ENCODE measurements at regions not wholly inside any gene's neighbourhood (a gene's known extent, or its start where the extent isn't known, plus 50 kb on each side); places are given as distances from the start of the nearest gene placed in this dataset.

DNA sequence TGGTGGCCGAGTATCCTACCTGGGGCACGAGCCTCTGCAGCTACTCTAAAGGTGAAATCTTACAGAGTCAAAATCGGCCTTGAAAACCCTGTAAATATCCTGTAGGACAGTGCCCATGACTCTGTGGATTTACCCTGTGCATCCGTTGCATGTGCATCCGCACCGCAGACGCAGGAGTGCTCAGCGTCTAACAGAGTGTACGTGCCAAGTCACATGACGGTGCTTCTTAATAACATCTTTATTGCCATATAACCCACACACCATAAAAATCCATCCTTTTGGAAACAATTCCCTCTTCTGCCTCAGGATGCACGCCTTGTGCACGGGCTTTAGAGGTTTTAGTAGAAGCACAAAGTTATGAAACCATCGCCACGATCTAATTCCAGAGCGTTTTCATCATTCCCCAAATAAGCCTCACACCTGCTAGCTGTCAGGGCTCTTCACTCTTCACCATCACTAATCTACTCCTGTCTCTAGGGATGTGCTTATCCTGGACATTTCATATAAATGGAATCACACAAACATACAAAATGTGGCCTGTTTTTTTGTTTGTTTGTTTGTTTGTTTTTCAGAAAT is 384.5 kb upstream of the SULF2 start:
- Mint-ChIP-seq H3K9me3 (no peaks in the 10 kb centered on the region), H3K27ac (no peak overlapping the region), H3K4me1 (ENCODE audit: low read depth) (no peaks in the 10 kb centered on the region), H3K27me3 (ENCODE audit: low read depth) (no peaks in the 10 kb centered on the region), H3K36me3 (ENCODE audit: low read depth) (no peaks in the 10 kb centered on the region), H3K4me3 (ENCODE audit: low read depth) (no peak overlapping the region)
- intact Hi-C loops (cut with micrococcal nuclease): no loop called here
- no peak for DNase-seq (ENCODE audit: low spot score)

DNA sequence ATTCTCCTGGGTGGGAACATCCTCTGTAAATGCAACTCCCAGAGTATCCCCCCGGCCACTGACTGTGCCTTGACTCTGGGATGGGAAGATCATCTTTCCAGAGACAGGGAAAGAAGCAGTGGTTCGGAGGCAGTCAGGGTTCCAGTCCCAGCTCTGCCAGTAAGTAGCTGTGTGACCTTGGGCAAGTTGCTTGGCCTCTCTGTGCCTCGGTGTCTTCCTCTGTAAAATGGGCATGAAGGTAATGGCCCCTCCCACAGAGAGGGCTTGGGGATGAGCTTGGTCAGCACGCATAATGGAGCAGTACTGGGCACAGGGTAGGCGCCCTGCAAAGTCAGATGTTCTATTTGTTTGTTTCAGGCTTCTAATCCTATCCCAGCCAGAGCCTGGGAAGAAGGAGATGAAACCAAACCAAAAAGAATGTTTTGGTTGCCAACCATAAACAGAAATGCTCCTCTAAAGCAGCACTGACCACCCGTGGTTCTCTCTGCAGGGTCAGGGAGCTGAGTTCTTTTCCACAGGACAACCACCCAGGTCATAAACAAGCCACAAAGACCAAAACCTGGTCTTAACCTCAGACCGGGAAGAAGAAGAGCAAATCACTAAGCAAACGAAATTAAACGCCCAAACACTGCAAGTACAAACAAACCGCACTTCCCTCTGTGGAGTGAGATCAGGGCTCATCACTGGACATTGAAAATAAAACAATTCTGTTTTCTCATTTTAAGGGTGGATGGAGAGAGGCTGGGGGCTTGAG is 381.0 kb upstream of the SULF2 start:
- no peaks in the 10 kb centered on the region for H3K4me1 Mint-ChIP-seq (ENCODE audit: low read depth)
- DNase-seq (ENCODE audit: low spot score): no peak
- no peak overlapping the region for H3K27ac Mint-ChIP-seq
- H3K36me3 Mint-ChIP-seq (ENCODE audit: low read depth): no peaks in the 10 kb centered on the region
- intact Hi-C loops (cut with micrococcal nuclease): no loop called here
- H3K4me3 Mint-ChIP-seq (ENCODE audit: low read depth): no peak overlapping the region
- no peaks in the 10 kb centered on the region for H3K27me3 Mint-ChIP-seq (ENCODE audit: low read depth)
- H3K9me3 Mint-ChIP-seq: no peaks in the 10 kb centered on the region

DNA sequence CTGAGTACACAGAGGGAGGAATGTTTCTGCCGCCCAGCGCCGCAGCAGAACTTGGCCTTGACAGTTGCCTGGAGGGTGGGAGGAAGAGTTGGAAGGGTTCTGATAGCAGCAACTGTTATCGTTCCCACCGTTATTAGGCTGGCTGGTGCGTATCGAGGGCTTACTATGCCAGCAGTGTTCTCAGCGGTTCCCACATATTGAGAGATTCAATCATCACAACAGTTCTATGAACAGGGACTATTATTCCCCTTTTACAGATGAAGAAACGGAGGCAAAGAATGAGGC is 380.1 kb upstream of the SULF2 start:
- no peaks in the 10 kb centered on the region for H3K4me1 Mint-ChIP-seq (ENCODE audit: low read depth)
- intact Hi-C loops (cut with micrococcal nuclease): no loop called here
- no peaks in the 10 kb centered on the region for H3K36me3 Mint-ChIP-seq (ENCODE audit: low read depth)
- no peaks in the 10 kb centered on the region for H3K9me3 Mint-ChIP-seq
- no peak for DNase-seq (ENCODE audit: low spot score)
- no peak overlapping the region for H3K27ac Mint-ChIP-seq
- no peak overlapping the region for H3K4me3 Mint-ChIP-seq (ENCODE audit: low read depth)
- H3K27me3 Mint-ChIP-seq (ENCODE audit: low read depth): no peaks in the 10 kb centered on the region

DNA sequence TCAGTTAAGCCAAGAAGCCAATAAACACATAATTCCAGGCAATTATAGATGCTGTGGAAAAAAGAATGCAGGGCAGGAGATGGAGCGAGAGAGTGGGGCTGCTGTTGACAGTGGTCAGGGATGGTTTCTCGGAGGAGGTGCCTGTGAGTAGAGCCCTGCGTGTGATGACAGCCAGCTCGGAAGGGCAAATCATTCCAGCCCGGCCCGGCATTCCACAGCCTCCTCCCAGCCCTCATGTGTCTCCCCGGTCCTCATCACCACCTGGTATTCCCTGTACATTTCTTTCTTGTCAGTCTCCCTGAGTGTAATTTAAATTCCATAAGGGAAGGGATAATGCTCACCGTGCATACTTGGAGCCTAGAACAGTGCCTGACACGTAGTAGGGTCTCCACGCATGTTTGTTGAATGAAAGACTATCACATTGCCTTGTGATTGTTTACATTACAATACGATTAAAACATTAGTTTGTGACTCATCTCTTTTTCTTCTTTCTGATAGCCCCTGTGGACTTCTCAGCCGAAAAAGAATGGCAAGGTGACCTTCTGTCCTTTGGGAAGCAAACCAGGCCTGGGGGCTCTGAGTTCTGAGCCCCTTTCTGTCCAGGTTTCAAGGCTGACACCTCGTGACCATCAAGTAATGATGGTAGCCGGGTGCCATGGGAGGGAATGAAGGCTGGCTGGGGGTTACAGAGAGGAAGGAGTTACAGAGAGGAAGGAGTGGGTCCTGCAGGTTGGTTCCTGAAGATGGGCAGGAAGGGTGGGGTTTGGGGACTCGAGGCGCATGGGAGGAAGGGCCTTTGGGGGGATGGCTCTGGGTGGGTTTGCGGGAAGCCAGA is 379.5 kb upstream of the SULF2 start:
- no peaks in the 10 kb centered on the region for H3K9me3 Mint-ChIP-seq
- no peak overlapping the region for H3K4me3 Mint-ChIP-seq (ENCODE audit: low read depth)
- no peak overlapping the region for H3K27ac Mint-ChIP-seq
- DNase-seq (ENCODE audit: low spot score): no peak
- H3K27me3 Mint-ChIP-seq (ENCODE audit: low read depth): no peaks in the 10 kb centered on the region
- no peaks in the 10 kb centered on the region for H3K4me1 Mint-ChIP-seq (ENCODE audit: low read depth)
- no peaks in the 10 kb centered on the region for H3K36me3 Mint-ChIP-seq (ENCODE audit: low read depth)
- intact Hi-C loops (cut with micrococcal nuclease): no loop called here

DNA sequence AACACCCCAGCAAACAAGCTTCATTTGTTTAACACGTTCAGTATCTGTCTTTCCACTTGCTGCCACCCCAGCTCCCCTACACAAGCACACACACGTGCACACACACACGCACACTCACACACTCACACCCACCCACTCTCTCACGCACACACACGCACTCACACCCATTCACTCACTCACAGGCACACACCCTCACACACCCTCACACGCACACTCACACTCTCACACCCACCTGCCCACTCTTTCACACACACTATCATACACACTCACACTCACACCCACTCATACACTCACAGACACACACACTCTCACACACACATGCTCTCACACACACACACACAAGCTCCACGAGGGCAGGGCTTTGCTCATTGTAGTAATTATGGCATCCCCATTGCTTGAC is 378.8 kb upstream of the SULF2 start:
- intact Hi-C loops (cut with micrococcal nuclease): no loop called here
- DNase-seq (ENCODE audit: low spot score): no peak
- Mint-ChIP-seq H3K9me3 (no peaks in the 10 kb centered on the region), H3K4me1 (ENCODE audit: low read depth) (no peaks in the 10 kb centered on the region), H3K36me3 (ENCODE audit: low read depth) (no peaks in the 10 kb centered on the region), H3K27me3 (ENCODE audit: low read depth) (no peaks in the 10 kb centered on the region), H3K4me3 (ENCODE audit: low read depth) (no peak overlapping the region), H3K27ac (no peak overlapping the region)

DNA sequence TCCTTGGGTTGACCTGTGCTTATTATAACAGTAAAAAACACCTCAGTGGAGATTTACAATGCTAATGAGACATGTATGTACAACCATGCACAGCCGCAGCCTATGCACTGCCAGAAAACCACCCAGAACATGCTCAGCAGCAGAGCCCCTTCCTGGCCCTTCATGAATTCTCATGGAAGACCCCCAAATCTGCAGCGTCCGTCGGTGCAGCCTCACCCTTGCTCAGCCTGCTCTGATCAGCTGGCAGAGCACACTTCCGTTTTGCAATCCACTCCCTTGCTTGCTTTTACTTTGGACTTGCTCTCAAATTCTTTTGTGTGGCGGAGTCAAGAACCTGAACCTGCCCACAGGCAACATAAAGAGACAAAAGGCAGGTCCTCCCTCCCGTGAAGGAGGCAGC is 378.2 kb upstream of the SULF2 start:
- H3K4me1 Mint-ChIP-seq (ENCODE audit: low read depth): no peaks in the 10 kb centered on the region
- no peaks in the 10 kb centered on the region for H3K9me3 Mint-ChIP-seq
- H3K27me3 Mint-ChIP-seq (ENCODE audit: low read depth): no peaks in the 10 kb centered on the region
- DNase-seq (ENCODE audit: low spot score): no peak
- H3K36me3 Mint-ChIP-seq (ENCODE audit: low read depth): no peaks in the 10 kb centered on the region
- intact Hi-C loops (cut with micrococcal nuclease): no loop called here
- no peak overlapping the region for H3K27ac Mint-ChIP-seq
- H3K4me3 Mint-ChIP-seq (ENCODE audit: low read depth): no peak overlapping the region

DNA sequence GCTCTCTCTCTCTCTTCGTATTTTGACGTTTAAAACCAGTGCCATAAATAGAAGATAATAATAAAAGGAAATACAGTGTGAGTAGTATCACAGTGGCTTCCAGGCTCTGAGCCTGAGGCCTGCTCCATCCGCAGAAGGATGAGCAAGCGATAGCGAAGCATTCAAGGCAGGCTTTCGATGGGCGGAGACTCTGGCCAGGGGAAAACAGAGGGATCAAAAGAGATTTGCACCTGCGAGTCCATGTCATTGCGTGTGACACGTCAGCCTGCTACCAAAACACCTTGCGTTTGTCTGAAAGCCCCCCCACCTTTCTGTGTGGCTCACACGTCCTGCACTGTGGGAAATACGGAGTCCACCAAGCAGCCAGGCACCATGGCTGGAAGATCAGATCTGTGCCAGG is 377.3 kb upstream of the SULF2 start:
- intact Hi-C loops (cut with micrococcal nuclease): no loop called here
- H3K4me1 Mint-ChIP-seq (ENCODE audit: low read depth): no peaks in the 10 kb centered on the region
- H3K27ac Mint-ChIP-seq: no peak overlapping the region
- no peak overlapping the region for H3K4me3 Mint-ChIP-seq (ENCODE audit: low read depth)
- no peak for DNase-seq (ENCODE audit: low spot score)
- no peaks in the 10 kb centered on the region for H3K9me3 Mint-ChIP-seq
- H3K36me3 Mint-ChIP-seq (ENCODE audit: low read depth): no peaks in the 10 kb centered on the region
- peaks cover 2% of the 10 kb centered on the region for H3K27me3 Mint-ChIP-seq (ENCODE audit: low read depth)

DNA sequence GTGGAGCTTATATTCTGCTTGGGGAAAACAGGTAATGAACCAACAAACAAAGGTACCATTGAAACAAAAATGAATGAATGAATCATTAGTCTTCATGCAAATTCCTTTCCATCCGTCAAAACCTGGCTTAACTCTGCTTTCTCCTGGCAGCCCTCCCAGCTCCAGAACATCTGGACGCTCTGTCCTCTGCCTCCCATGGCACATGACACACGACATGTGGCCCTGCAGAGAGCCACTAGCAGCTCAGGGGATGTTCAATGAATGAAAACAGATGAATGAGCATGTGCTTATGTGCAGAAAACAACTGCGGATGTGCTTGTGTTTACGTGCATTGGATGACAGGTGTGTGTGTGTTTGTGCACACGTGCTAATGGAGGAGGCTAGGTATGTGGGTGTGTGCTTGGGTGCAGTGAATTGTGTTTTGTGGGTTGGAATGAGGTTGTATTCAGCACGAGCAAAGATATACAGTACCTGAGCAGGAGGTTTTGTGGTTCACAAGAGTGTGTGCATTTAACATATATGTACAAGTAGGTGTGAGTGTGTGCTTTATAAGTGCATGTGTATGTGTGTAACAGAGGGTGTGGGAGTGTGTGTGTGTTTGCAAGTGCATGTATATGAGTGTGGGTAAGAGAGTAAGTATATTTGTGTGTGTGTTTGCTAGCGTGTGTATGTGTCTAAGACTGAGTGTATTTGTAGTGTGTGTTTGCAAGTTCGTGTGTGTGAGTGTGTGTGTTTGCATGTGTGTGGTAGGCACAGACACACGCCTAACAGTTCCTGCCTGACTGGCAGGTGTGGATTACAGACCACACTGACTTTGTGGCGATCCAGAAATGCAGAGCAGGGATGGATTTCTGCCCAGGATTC is 374.1 kb upstream of the SULF2 start:
- no peak overlapping the region for H3K4me3 Mint-ChIP-seq (ENCODE audit: low read depth)
- H3K9me3 Mint-ChIP-seq: no peaks in the 10 kb centered on the region
- H3K27me3 Mint-ChIP-seq (ENCODE audit: low read depth): peaks cover 3% of the 10 kb centered on the region
- H3K36me3 Mint-ChIP-seq (ENCODE audit: low read depth): no peaks in the 10 kb centered on the region
- no peak for DNase-seq (ENCODE audit: low spot score)
- no peak overlapping the region for H3K27ac Mint-ChIP-seq
- intact Hi-C loops (cut with micrococcal nuclease): no loop called here
- no peaks in the 10 kb centered on the region for H3K4me1 Mint-ChIP-seq (ENCODE audit: low read depth)

DNA sequence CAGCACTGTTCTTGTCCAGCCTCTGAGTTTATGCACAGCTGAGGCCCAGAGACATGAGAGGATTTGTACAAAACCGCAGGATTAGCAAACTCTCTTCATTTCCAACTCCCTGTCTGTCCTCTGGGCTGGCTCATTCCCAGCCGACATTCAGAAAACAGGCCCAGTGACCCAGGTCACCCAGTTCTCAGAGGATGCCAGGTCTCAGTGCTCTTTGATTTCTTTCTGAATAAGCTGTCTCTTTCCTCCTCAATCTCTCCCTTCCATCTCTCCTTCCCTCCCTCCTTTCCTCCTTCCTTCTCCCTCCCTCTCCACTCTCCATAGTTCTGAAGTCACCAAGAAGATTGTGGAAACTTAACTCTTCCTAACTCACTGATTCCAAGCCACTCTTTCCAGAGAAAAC is 372.7 kb upstream of the SULF2 start:
- no peaks in the 10 kb centered on the region for H3K4me1 Mint-ChIP-seq (ENCODE audit: low read depth)
- H3K27me3 Mint-ChIP-seq (ENCODE audit: low read depth): peaks cover 3% of the 10 kb centered on the region
- no peak overlapping the region for H3K4me3 Mint-ChIP-seq (ENCODE audit: low read depth)
- intact Hi-C loops (cut with micrococcal nuclease): no loop called here
- DNase-seq (ENCODE audit: low spot score): no peak
- no peaks in the 10 kb centered on the region for H3K9me3 Mint-ChIP-seq
- H3K27ac Mint-ChIP-seq: no peak overlapping the region
- H3K36me3 Mint-ChIP-seq (ENCODE audit: low read depth): no peaks in the 10 kb centered on the region

DNA sequence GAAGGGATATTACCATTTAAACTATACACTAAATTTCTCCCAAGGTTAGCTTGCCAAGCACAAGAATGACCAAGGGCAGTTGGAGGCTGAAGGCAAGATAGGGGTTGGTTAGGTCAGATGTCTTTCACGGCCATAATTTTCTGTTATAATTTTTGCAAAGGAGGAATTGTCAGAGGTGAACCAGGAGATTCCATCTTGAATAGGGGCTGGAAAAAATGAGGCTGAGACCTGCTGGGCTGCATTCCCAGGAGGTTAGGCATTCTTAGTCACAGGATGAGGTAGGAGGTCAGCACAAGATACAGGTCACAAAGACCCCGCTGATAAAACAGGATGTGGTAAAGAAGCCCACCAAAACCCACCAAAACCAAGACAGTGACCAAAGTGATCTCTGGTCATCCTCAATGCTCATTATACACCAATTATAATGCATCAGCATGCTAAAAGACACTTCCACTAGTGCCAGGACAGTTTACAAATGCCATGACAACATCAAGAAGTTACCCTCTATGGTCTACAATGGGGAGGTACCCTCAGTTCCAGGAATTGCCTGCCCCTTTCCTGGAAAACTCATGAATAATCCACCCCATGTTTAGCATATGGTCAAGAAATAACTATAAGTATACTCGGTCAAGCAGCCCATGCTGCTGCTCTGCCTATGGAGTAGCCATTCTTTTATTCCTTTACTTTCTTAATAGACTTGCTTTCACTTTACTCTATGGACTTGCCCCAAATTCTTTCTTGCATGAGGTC is 371.8 kb upstream of the SULF2 start:
- Mint-ChIP-seq H3K36me3 (ENCODE audit: low read depth) (no peaks in the 10 kb centered on the region), H3K4me1 (ENCODE audit: low read depth) (no peaks in the 10 kb centered on the region), H3K27me3 (ENCODE audit: low read depth) (peaks cover 3% of the 10 kb centered on the region), H3K4me3 (ENCODE audit: low read depth) (no peak overlapping the region), H3K27ac (no peak overlapping the region), H3K9me3 (no peaks in the 10 kb centered on the region)
- DNase-seq (ENCODE audit: low spot score): no peak
- intact Hi-C loops (cut with micrococcal nuclease): no loop called here

DNA sequence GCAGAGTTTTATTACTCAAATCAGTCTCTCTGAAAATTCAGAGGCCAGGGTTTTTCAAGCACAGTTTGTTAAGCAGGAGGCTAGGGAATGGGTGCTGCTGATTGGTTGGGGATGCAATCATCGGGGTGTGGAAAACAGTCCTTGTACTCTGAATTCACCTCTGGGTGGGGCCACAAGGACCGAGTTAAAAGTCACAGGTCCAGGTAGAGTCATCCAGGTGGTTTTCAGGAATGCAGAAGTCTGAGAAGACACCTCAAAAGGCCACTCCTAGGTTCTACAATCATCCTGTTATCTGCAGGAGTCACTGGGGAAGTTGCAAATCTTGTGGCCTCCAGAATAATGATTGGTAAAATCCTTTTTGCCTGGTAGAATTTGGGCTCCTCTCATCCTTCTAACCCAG is 371.2 kb upstream of the SULF2 start:
- intact Hi-C loops (cut with micrococcal nuclease): no loop called here
- Mint-ChIP-seq H3K9me3 (no peaks in the 10 kb centered on the region), H3K27ac (no peak overlapping the region), H3K4me1 (ENCODE audit: low read depth) (no peaks in the 10 kb centered on the region), H3K4me3 (ENCODE audit: low read depth) (no peak overlapping the region), H3K36me3 (ENCODE audit: low read depth) (no peaks in the 10 kb centered on the region), H3K27me3 (ENCODE audit: low read depth) (peaks cover 3% of the 10 kb centered on the region)
- DNase-seq (ENCODE audit: low spot score): no peak

DNA sequence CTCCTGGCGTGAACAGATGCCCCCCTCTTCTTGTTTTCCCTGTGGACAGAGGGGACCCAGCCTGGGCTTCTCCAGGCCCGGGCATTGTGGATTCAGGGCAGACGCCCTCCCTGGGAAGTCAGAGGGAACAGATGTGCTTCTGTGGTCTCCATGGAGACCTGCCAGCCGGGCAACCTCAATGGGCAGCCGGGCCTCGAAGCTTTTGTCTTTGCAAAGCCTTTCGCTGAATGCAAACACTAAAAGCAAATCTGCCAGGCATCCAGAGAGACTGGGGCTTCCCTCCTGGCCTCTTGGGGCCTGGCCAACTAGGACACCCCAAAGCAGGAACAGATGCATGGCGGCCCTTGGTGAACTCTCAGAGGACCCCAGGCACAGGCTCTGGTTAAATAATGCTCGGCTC is 370.0 kb upstream of the SULF2 start:
- no peak overlapping the region for H3K4me3 Mint-ChIP-seq (ENCODE audit: low read depth)
- intact Hi-C loops (cut with micrococcal nuclease): no loop called here
- no peak for DNase-seq (ENCODE audit: low spot score)
- no peak overlapping the region for H3K27ac Mint-ChIP-seq
- no peaks in the 10 kb centered on the region for H3K36me3 Mint-ChIP-seq (ENCODE audit: low read depth)
- peaks cover 3% of the 10 kb centered on the region for H3K27me3 Mint-ChIP-seq (ENCODE audit: low read depth)
- no peaks in the 10 kb centered on the region for H3K4me1 Mint-ChIP-seq (ENCODE audit: low read depth)
- no peaks in the 10 kb centered on the region for H3K9me3 Mint-ChIP-seq
